Retinal pigment epithelial cell (primary cell): ENCODE measurements at regions not wholly inside any gene's neighbourhood (a gene's known extent, or its start where the extent isn't known, plus 50 kb on each side); places are given as distances from the start of the nearest gene placed in this dataset.

ENCODE experiments used
- DNase-seq: peaks from one replicate; pipeline ENCODE4 v3.0.0-alpha.2; 2010; ENCODE audit warnings: low read depth
- H3K4me3 ChIP-seq: 2 replicates; pipeline ENCODE4 v1.5.1; 2011; ENCODE audit warnings: mild to moderate bottlenecking, low read length, control low read depth, moderate library complexity
- TF ChIP-seq, protein P1 (sequence below): conservative IDR thresholded peaks from 2 replicates; pipeline ENCODE4 v1.5.1; 2011; ENCODE audit warnings: low read depth, low read length, control low read depth, inconsistent platforms

DNA sequence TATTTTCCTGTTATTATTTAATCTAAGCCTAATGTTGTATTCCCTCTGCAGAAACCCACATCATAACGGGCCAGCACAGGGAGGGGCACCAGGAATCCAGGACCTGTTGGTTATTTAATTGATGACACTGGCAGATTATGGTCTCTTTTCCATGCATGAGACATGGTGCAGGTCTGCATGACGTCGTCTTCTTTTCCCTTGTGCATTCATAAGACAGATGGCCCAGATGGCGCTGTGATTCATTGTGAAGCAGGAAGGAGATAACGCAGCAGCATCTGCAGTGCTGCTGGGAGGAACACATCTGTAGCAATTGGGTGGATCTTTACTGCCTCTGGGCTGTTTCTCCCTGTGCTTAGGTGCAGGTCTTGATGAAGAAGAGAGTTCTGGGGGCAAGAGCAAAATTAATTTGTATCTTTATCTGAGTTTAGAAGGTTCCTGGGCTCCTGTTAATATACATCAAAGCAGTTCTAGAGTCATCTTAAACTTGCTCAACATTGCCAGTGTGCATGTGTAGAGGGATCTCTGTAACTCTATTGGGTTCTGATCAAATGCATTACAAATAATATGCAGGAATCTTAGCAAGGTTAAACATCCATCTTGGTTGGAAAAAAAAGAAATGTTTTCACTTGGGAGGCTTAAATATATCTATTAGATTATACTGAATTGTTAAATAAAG lies 176.1 kb downstream of the PCSK1 start:
- H3K4me3 ChIP-seq: no peak overlapping the region
- TF ChIP-seq, protein P1, sequence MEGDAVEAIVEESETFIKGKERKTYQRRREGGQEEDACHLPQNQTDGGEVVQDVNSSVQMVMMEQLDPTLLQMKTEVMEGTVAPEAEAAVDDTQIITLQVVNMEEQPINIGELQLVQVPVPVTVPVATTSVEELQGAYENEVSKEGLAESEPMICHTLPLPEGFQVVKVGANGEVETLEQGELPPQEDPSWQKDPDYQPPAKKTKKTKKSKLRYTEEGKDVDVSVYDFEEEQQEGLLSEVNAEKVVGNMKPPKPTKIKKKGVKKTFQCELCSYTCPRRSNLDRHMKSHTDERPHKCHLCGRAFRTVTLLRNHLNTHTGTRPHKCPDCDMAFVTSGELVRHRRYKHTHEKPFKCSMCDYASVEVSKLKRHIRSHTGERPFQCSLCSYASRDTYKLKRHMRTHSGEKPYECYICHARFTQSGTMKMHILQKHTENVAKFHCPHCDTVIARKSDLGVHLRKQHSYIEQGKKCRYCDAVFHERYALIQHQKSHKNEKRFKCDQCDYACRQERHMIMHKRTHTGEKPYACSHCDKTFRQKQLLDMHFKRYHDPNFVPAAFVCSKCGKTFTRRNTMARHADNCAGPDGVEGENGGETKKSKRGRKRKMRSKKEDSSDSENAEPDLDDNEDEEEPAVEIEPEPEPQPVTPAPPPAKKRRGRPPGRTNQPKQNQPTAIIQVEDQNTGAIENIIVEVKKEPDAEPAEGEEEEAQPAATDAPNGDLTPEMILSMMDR: no peak
- no peak for DNase-seq

DNA sequence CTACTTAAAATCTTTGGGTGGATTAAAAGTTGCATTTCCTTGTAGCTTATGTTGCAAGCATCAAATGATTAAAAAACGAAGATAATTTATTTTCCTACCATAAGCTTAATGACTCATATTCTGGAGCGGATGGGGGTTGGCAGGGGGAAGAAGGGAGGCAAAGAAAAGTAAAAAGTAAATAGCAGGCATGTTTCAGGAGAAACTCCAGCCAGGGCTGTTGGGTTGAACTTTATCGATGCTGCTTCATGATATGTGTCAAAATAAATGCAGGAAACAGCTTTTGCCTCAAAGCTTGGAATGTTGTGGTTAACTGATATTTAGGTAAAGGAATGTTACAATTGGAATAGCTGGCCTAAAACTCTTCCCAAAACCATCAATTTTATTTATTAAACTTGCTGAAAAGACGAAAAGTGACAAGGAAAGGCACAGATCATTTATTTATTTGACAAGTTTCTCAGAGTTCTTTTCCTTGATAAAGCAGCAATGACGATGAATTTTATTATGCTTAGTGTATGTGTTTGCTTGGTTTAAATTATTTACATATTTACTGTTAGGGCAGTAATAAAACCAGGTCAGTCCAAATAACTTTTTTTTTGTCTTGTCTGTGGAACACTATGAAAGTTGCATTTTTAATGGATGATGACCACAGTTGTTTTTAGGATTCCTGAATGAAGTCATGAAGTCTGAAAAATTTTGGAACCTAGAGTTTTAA lies 177.9 kb downstream of the PCSK1 start:
- TF ChIP-seq, protein P1: no peak
- H3K4me3 ChIP-seq: no peak overlapping the region
- DNase-seq: peak; percentile 94

DNA sequence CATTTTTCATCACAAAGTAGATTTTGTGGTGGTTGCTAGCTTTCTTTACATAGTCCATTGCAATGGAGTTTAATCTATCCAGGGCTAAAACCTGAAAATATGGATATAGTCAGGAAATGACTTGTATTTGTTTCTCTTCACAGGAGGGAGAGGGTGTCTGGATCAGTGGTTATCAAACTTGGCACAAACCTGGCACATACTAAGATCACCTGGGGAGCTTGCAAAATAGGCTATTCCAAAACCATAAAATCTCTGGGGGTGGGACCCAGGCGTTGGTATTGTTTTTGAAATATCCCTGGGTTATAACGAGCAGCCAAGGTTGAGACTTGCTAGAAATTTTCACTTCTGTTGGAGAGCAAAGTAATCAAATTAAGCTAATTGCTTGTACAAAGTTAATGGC lies 179.9 kb downstream of the PCSK1 start:
- no peak overlapping the region for H3K4me3 ChIP-seq
- DNase-seq: no peak
- TF ChIP-seq, protein P1: no peak

DNA sequence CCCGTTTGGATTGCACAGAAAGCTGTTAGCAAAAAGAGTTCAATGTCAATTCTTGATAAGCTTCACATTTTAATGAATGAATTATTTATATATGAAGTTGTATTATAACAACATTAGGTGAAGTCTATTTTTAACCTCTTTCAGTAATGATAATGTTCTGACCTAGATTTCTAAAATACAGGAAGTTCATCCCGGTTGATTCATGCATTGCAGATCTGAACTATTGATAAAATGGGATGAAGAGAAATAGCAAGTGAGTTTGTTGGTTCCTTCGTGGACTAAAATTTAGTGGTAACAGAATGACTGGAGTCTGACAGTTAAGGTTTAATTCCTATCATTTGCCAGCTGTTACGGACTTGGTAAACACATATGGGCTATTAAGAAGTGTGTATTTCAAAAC lies 180.5 kb downstream of the PCSK1 start:
- no peak for DNase-seq
- TF ChIP-seq, protein P1: no peak
- H3K4me3 ChIP-seq: no peak overlapping the region

DNA sequence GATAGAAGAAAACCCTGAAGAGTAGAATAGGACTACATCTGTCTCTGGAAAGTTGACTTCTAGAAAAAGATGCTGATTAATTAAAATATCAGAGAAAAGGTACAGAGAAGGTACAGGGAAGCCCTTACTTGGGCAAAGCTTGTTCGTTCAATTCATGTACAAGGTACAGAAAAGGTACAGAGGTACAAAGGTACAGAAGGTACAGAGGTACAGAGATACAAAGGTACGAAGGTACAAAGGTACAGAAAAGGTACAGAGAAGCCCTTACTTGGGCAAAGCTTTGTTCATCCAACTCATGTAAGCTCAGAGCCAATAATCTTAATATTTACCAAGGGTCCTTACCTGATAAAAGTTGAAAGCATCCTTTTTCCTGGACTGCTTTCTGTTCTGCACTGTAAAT lies 182.3 kb downstream of the PCSK1 start:
- H3K4me3 ChIP-seq: no peak overlapping the region
- DNase-seq: no peak
- TF ChIP-seq, protein P1: no peak

DNA sequence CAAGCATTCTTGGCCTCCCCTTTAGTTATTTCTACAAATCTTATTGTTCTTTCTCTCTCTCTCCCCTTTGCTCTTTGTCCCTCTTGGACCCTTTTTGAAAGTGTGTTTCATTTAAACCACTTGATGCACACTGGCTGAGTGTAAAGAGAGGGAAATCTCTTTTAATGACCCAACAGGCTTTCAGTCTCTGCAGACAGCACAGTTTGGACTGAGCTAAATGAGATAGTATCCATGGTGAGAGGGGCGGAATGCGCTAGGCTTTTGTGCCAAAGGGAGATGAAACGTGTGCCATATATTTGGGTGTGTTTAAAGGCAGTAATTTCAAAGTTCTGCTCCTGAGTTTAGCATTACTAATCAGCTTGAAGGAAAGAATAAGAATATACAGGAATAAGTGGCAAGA lies 184.9 kb downstream of the PCSK1 start:
- TF ChIP-seq, protein P1: no peak
- no peak overlapping the region for H3K4me3 ChIP-seq
- no peak for DNase-seq

DNA sequence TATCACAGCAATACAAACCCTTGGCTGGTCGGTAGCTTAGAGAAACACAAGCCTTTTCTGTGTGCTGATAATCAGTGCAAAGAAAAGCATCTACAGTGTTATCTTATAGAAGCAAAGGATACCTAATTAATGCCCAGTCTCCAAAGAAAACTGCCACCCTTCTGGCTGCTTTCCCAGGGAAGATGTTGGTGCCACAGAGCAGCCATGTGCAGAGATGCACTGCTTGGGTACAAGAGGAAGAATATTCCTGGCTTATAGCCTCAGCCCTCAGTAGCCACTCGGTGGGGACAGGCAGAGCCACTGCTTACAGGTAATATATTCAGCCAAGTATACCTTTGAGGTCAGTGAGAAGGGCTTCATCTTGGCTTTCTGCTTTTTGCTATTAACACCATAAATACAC lies 185.3 kb downstream of the PCSK1 start:
- no peak for DNase-seq
- no peak overlapping the region for H3K4me3 ChIP-seq

More for the DNA sequence above, 185.3 kb downstream of the PCSK1 start:
- TF ChIP-seq, protein P1: no peak
